Mononuclear cell (primary cell): ENCODE measurements at regions not wholly inside any gene's neighbourhood (a gene's known extent, or its start where the extent isn't known, plus 50 kb on each side); places are given as distances from the start of the nearest gene placed in this dataset.
"Not testable (repeated sequence)": the region's sequence is repeated elsewhere in the genome, so short reads cannot be mapped to it uniquely, and the experiment has no call there.

Experiments used
- H3K27me3 ChIP-seq: 2 replicates; pipeline ENCODE4 v1.6.0; 2011; ENCODE audit warnings: low read length, control low read depth; ENCODE audit not compliant: insufficient read depth
- H3K4me1 ChIP-seq: 2 replicates; pipeline ENCODE4 v1.5.1; 2011; ENCODE audit warnings: mild to moderate bottlenecking, low read length, control low read depth; ENCODE audit not compliant: insufficient read depth
- H3K4me3 ChIP-seq: 2 replicates; pipeline ENCODE4 v1.5.1; 2011; ENCODE audit warnings: mild to moderate bottlenecking, low read length, moderate library complexity
- H3K9me3 ChIP-seq: 2 replicates; pipeline ENCODE4 v1.5.1; 2011; ENCODE audit warnings: low read depth, mild to moderate bottlenecking, control low read depth, low read length

- Histone ChIP-seq H3K9me3 (peaks cover 7% of the 10 kb centered on the region), H3K4me1 (no peaks in the 10 kb centered on the region), H3K4me3 (no peak overlapping the region)
Observed at GRCh38 chr15:39510001-39510701, 70.7 kb upstream of the THBS1 start.

GRCh38 chr15:39511000-39511915, 69.6 kb upstream of the THBS1 start:
- Histone ChIP-seq H3K4me1 (no peaks in the 10 kb centered on the region), H3K9me3 (peaks cover 8% of the 10 kb centered on the region), H3K27me3 (peaks cover 6% of the 10 kb centered on the region), H3K4me3 (no peak overlapping the region)

More at GRCh38 chr15:39510001-39510701, 70.7 kb upstream of the THBS1 start:
- H3K27me3 ChIP-seq = no peaks in the 10 kb centered on the region

GRCh38 chr15:39511916-39512260, 69.0 kb upstream of the THBS1 start:
- H3K27me3 ChIP-seq = peaks cover 6% of the 10 kb centered on the region
- no peak overlapping the region for H3K4me3 ChIP-seq
- H3K4me1 ChIP-seq = no peaks in the 10 kb centered on the region
- H3K9me3 ChIP-seq = peaks cover 8% of the 10 kb centered on the region

GRCh38 chr15:39512643-39513042, 68.2 kb upstream of the THBS1 start:
- Histone ChIP-seq H3K4me1 (no peaks in the 10 kb centered on the region), H3K4me3 (no peak overlapping the region), H3K9me3 (peaks cover 8% of the 10 kb centered on the region), H3K27me3 (peaks cover 6% of the 10 kb centered on the region)

- H3K4me3 ChIP-seq = no peak overlapping the region
- no peaks in the 10 kb centered on the region for H3K4me1 ChIP-seq
- H3K27me3 ChIP-seq = peaks cover 6% of the 10 kb centered on the region
- H3K9me3 ChIP-seq = peaks cover 8% of the 10 kb centered on the region
Observed at GRCh38 chr15:39513936-39514335, 66.9 kb upstream of the THBS1 start.

- Histone ChIP-seq H3K4me1 (no peaks in the 10 kb centered on the region), H3K27me3 (peaks cover 6% of the 10 kb centered on the region), H3K4me3 (no peak overlapping the region), H3K9me3 (peaks cover 8% of the 10 kb centered on the region)
Observed at GRCh38 chr15:39514933-39515332, 65.9 kb upstream of the THBS1 start.

- H3K27me3 ChIP-seq = peaks cover 6% of the 10 kb centered on the region
- no peaks in the 10 kb centered on the region for H3K4me1 ChIP-seq
- peaks cover 8% of the 10 kb centered on the region for H3K9me3 ChIP-seq
- H3K4me3 ChIP-seq = no peak overlapping the region
Observed at GRCh38 chr15:39515765-39516164, 65.1 kb upstream of the THBS1 start.

GRCh38 chr15:39517122-39517855, 63.6 kb upstream of the THBS1 start:
- Histone ChIP-seq H3K9me3 (peaks cover 8% of the 10 kb centered on the region), H3K27me3 (peaks cover 6% of the 10 kb centered on the region), H3K4me3 (no peak overlapping the region), H3K4me1 (no peaks in the 10 kb centered on the region)

GRCh38 chr15:39523968-39524367, 56.9 kb upstream of the THBS1 start:
- not testable (repeated sequence) for H3K9me3 ChIP-seq, H3K4me3 ChIP-seq, H3K27me3 ChIP-seq, H3K4me1 ChIP-seq

- no peaks in the 10 kb centered on the region for H3K4me1 ChIP-seq
- H3K27me3 ChIP-seq = no peaks in the 10 kb centered on the region
- no peaks in the 10 kb centered on the region for H3K9me3 ChIP-seq
- no peak overlapping the region for H3K4me3 ChIP-seq
Observed at GRCh38 chr15:39529457-39529856, 51.4 kb upstream of the THBS1 start.

- Histone ChIP-seq H3K4me3 (no peak overlapping the region), H3K4me1 (no peaks in the 10 kb centered on the region), H3K9me3 (no peaks in the 10 kb centered on the region), H3K27me3 (no peaks in the 10 kb centered on the region)
Observed at GRCh38 chr15:39530480-39531342, 50.2 kb upstream of the THBS1 start.
